AG08395 (cell line): ENCODE measurements at regions not wholly inside any gene's neighbourhood (a gene's known extent, or its start where the extent isn't known, plus 50 kb on each side); places are given as distances from the start of the nearest gene placed in this dataset.

Source experiments
- DNase-seq: peaks from one replicate; pipeline ENCODE4 v3.0.0; 2012; ENCODE audit warnings: mixed read lengths, low spot score

GRCh38 chr16:8271344-8271743 is 319.0 kb downstream of the TMEM114 start:
- DNase-seq: no peak

- DNase-seq: no peak
Measured at GRCh38 chr16:8262299-8262698, 328.0 kb downstream of the TMEM114 start.

- no peak for DNase-seq
Measured at GRCh38 chr16:8260140-8260539, 330.2 kb downstream of the TMEM114 start.

GRCh38 chr16:8258523-8258922 is 331.8 kb downstream of the TMEM114 start:
- DNase-seq: no peak

DNA sequence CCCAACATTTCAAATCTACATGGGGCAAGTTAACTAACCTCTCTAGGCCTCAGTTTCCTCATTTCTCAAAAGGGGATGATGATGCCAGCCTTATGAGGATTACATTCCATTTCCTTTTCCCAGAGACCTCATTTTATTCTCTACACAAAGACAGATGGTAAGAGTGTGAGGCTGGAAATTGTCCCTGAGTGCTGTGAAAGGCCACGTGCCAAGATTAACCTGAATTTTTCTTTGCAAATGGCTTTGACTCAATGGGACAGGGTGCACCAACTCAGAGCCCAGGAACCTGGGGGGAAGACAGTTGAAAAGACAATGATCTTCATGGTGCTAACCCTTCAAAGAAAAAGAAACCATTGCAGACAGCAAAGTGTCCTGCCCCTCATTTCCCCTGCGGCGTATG is 332.8 kb downstream of the TMEM114 start:
- DNase-seq: no peak

- DNase-seq: no peak
Measured at GRCh38 chr16:8254405-8254804, 335.9 kb downstream of the TMEM114 start.

- no peak for DNase-seq
Measured at GRCh38 chr16:8253718-8254117, 336.6 kb downstream of the TMEM114 start.

DNA sequence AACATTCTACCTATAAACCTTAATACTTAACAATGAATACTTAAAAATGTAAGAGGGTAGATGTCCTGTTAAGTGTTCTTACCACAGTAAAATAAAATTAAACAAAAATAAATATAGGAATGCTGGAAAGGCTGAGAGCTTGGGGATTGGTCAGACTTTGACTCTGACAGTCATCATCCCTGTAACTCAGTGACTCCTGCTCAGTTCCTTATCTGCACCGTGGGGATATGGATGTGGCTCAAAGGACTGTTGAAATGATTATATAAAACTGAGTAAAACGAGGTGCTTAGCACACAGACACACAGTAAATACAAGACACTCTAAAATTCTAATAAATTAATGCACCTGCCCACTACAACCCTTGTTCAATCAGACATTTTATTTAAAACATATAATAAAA is 338.6 kb downstream of the TMEM114 start:
- no peak for DNase-seq

- no peak for DNase-seq
Measured at GRCh38 chr16:8251298-8251697, 339.0 kb downstream of the TMEM114 start.

GRCh38 chr16:8247993-8248392 is 342.3 kb downstream of the TMEM114 start:
- DNase-seq: no peak

DNA sequence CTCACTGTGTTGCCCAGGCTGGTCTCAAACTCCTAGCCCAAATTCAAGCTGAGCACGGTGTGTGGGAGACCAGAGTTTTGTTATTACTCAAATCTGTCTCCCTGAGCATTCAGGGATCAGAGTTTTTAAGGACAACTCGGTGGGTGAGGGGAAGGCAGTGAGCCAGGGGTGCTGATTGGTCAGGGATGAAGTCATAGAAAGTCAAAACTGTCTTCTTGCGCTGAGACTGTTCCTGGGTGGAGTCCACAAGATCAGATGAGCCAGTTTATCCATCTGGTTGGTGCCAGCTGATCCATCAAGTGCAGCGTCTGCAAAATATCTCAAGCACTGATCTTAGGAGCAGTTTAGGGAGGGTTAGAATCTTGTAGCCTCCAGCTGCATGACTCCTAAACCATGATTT is 346.3 kb downstream of the TMEM114 start:
- DNase-seq: no peak

- no peak for DNase-seq
Measured at GRCh38 chr16:8241408-8241807, 348.9 kb downstream of the TMEM114 start.

DNA sequence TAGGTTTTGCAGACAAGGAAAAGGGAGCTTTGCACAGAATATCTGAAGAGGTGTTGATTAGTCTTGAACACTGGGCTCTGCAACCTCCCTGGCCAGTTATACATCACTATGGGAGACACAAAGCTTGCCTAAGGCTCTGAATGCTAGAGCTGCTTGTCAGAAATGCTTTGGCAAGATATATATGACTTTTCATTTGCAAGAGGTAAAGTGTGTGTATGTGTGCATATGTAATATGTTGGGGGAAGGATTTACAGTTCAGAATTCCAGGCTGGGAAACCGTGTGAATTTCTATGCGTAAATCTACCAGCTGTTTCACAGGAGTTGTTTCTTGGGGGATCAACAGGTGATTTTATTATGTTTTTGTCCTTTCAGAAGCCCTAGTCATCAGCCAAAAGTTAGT is 350.9 kb downstream of the TMEM114 start:
- no peak for DNase-seq

- DNase-seq: no peak
Measured at GRCh38 chr16:8237452-8237851, 352.9 kb downstream of the TMEM114 start.

DNA sequence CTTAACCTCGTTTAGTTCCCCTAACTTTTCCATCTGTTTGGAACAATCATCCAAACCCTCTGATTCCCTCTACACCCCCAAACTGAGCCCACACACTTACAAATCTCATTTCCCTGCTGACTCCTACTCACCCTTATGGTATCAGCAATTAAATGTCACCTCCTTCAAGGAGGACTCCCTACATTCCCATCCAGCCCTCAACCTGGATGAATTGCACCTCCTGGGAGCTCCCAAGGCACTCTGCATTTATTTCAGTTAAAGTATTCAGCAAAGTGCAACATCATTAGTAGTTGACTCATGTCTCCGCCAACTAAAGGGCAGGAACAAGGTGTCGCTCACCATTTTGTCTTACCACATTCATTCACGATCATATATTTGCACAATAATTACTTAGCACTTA is 353.5 kb downstream of the TMEM114 start:
- no peak for DNase-seq

DNA sequence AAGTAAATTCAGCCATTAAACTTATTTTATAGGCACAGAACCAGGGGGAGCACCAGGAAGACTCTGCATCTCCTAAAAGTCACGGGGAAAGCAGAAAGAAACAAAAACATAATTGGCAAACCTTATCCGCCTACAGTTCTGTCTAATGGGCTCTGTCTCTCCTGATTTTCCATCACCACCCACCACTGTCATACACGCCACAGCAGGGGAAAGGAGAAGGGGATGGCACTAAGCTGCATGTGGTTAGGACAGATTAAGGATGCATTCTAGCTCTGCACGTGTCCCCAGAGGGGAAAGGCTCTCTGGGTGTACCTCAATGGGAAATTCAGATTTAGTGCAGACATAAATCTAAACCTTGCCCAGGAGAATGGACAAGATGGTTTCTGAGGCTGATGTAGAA is 359.8 kb downstream of the TMEM114 start:
- DNase-seq: no peak

DNA sequence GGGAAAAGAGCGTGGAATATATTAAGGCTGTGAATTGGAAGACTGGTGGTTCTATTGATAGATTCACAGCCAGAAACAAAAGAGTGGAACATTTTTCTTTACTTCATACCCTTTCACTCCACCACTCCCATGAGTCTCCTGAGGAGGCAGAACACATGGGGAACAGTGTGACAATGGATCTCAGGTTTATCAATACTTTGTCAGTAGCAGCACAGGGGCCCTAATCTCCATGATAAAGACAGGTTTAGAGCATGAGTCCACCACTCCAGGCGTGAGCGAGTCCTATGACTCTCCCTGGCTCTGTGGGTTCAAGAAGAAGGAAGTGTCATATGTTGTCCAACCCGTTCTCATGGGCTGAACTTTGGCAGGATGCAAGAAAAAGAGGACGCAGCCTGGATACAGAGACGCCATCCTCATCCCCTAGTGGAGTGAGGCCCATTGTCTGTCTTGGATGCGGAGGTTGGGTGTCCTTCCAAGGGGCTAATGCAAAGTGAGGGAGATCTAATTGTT is 361.2 kb downstream of the TMEM114 start:
- no peak for DNase-seq

GRCh38 chr16:8217201-8217600 is 373.1 kb downstream of the TMEM114 start:
- DNase-seq: no peak

- no peak for DNase-seq
Measured at GRCh38 chr16:8204769-8205168, 385.5 kb downstream of the TMEM114 start.

DNA sequence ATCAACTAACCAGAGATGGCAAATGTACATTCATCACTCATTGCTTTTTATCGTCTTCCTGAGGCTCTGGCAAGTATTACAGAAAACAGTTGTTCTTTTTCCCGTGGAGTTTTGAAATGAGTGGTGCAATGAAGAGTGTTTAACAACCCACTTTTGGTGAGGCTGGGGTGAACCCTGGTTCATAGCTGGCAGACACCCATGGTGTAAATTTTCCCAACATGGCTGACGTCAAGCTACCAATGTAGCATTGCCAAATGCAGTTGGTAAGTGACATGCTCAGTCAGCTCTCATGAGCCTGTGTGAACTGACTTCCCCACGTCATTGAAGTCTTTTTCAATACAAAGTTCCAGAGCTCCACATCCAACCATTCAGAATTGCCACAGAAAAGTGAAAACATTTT is 386.2 kb downstream of the TMEM114 start:
- no peak for DNase-seq

- DNase-seq: no peak
Measured at GRCh38 chr16:8203101-8203500, 387.2 kb downstream of the TMEM114 start.

DNA sequence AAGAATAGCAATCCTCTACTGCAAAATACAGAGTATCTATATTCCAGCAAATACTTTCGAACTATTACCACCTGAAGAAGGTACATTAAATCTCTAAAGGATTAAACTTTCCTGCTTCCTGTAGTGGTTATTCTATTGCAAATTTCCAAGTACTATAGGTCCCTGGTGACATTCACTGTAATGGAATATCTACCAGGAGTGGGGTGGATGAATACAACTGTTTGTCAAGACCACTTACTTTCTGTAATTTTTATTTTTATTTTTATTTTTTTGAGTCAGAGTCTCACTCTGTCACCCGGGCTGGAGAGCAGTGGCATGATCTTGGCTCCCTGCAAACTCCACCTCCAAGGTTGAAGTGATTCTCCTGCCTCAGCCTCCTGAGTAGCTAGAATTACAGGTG is 389.5 kb downstream of the TMEM114 start:
- no peak for DNase-seq

- no peak for DNase-seq
Measured at GRCh38 chr16:8199390-8199789, 390.9 kb downstream of the TMEM114 start.

GRCh38 chr16:8194794-8195193 is 395.5 kb downstream of the TMEM114 start:
- no peak for DNase-seq

DNA sequence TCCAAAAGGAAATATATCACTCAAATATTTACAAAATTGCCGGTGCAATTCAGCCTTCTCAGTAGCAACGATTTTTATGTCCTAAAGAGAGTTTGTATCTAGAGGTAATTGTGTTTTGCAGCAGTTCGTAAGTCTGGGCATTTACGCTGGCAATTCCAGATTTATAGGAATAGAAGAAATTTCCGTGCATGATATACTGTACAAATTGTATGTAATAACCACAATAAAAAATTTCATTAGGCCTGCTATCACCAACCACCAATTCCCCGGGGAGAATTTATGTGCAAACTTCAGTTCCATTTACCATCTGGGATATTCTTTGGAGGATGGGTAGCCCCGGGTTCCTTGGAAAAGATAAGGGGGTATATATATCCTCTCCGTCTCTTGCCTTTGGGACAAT is 401.5 kb downstream of the TMEM114 start:
- no peak for DNase-seq
